Left ventricle myocardium superior (tissue), 1 donor: ENCODE measurements at regions not wholly inside any gene's neighbourhood (a gene's known extent, or its start where the extent isn't known, plus 50 kb on each side); places are given as distances from the start of the nearest gene placed in this dataset.
A peak's percentile ranks its signal among the peaks of the same experiment; 100 is the strongest.

Experiments used
- ATAC-seq: fragments of 200-7000 bp; cut with Tn5 transposase; one replicate; pipeline ENCODE4 v1.9.1; 2020; ENCODE audit warnings: mild to moderate bottlenecking, moderate library complexity
- DNase-seq: peaks from one replicate; pipeline ENCODE4 v3.0.0-alpha.2; 2020
- intact Hi-C: fragments of 100-400 bp; cut with micrococcal nuclease; formaldehyde crosslinking; loops from one replicate; pipeline ENCODE4 v1.11.0; 2022
- donor health status: DM: no; HTN: yes; CAD: no; lungs with severe emphysema.

DNA sequence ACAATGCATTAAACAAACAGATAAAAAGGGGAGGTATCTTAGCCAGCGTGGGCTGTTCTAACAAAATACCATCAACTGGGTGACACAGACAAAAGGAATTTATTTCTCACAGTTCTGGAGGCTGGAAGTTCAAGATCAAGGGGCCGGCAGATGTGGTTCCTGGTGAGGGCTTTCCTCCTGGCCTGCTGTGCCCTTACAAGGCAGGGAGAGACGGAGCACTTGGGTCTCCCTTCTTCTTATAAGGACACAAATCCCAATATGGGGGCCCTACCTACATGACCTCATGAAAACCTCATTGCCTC is 281.6 kb upstream of the KLF14 start:
- intact Hi-C loops, result no loop called here
- ATAC-seq (no peak), DNase-seq (no peak)

DNA sequence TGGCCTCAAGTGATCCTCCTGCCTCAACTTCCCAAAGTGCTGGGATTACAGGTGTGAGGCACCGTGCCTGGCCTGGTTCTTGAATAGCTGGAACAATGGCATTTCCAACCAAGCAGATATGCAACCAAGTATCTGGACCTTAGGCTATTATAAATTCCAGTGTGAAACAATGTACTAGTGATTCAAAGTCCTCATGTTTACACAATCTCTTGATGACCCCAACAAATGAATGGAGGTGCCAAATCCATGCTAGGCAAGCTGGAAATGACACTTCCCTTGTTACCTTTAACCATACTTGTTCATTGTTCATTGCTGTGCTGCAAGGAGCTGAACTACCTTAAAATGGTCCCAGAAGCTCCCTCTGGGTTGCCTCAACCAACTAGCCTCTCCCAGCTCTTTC is 282.2 kb upstream of the KLF14 start:
- DNase-seq (no peak), ATAC-seq (no peak)
- intact Hi-C loops, result no loop called here

DNA sequence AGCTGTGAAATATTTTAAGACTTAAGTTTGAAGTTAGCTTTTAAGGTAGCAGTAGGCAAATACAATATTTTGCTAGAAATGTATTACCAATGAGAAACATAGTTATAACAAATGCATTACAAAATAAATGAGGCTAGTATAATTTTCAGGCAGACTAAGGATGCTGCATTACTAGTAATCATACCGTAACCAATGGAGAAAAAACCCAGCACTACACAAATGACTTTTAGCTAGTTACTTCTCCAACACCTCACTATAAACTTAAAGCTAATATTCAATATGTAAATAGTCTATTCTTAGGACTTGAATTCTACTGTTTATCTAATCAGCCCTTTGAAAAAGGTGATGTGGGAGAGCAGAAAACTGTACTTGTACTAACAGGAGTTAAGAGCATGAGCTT is 285.3 kb upstream of the KLF14 start:
- no peak for DNase-seq
- intact Hi-C loops, result no loop called here
- ATAC-seq, result no peak

DNA sequence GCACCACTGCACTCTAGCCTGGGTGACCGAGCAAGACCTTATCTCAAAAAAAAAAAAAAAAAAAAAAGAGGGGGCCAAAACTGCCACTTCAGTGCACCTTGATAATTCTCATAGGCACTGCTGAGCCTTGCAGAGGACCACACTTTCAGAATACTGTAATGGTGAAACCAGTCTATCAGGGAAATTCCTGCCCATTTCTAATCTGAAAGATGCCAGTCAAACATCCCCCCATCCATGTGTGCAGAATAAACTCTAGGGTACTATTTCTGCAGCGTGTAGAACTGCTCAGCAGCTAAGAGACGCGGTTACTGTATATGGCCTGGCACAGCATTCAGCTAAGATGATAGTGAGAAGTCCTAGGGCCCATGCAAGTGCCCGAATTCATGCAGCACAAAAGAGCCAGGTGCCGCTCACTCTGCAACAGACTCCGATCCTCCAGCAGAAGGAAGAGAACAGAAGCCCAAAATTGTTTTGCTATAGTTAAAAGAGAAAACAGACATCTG is 286.8 kb upstream of the KLF14 start:
- DNase-seq (no peak), ATAC-seq (no peak)
- intact Hi-C loops, result no loop called here

DNA sequence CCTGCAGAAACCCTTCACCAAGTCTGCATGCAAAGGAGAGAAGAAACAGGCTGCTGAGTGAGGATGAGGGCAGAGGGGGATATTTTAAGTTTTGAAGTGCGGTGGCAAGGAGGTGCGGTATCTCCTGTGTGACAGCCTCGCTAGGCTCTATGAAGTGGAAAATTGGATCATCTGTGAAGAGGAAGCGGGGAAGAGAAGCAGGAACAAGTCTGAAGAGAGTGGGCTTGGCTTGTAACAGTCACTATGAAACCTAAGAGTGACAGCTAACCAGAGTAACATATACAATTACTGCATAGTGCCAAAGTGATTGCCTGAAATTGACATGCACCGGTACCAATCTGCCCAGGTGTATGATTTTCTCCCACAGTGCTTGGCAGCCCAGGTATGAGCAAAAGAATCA is 287.5 kb upstream of the KLF14 start:
- intact Hi-C loops, result no loop called here
- DNase-seq (no peak), ATAC-seq (no peak)

DNA sequence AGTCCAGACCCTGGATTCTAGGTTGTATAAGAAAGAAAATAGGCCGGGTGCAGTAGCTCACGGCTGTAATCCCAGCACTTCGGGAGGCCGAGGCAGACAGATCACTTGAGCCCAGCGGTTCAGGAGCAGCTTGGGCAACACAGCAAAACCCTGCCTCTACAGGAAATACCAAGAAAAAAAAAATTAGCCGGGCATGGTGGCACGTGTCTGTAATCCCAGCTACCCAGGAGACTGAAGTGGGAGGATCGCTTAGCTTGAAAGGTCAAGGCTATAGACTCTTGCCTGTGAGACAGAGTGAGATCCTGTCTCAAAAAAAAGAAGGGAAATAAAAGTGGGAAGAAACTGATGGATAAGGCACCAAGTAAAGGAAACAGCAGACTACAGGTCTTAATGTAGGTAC is 287.9 kb upstream of the KLF14 start:
- intact Hi-C loops, result no loop called here
- ATAC-seq (no peak), DNase-seq (no peak)

DNA sequence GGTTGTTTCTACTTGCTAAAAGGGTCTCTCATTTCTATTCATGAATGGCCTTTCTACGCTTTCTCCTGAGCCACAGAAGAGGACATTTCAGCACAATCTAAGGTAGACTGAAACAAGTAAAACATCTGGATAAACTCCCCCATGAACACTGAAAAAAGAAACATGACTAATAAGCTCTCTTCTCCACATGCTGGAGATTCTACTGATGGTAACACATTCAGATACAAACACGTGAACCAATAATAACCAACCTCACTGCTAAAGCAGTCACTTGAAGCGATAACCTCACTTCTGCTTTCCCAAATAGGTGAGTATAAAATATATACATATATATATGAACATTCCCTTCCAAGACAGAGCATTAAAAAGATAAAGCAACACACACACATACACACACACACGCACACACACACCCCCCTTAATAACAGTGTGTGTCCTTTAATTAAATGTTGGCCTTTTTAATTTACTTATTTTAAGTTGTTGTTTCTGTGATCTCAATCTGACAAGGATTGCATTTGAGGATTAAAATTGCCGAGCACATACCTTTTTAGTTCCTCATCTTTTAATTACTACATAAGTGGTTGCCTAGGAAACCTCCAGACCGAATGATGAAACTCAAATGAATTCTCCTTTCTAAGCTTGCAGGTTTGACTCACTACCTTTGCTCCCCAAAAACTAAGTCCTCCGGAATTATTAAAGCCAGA is 292.4 kb upstream of the KLF14 start:
- no peak for ATAC-seq
- DNase-seq, result no peak
- intact Hi-C loops, result no loop called here

DNA sequence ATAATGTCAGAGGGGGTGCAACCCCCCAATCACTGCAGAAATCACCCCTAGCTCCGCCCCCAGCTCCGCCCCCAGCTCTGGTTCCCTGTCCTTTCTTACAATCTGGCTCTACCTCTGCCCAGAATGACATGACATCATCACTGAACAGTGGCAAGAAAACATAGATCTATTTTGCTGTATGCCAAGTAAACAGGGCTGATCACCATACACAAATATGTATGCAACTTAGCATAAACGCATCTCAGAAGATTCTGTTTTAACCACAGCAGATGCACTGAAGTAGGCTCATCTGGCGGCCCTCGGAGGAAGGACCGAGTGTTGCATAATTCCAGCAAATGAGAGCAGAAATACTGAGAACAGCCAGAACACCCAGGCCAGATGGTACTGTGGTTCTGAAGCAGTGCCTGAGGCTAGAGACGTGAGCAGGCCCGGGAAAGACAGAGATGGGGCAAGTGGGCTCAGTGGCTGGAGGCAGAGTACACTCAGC is 293.3 kb upstream of the KLF14 start:
- DNase-seq (peak; percentile 52), ATAC-seq (peak; percentile 82)
- intact Hi-C loops, result no loop called here

DNA sequence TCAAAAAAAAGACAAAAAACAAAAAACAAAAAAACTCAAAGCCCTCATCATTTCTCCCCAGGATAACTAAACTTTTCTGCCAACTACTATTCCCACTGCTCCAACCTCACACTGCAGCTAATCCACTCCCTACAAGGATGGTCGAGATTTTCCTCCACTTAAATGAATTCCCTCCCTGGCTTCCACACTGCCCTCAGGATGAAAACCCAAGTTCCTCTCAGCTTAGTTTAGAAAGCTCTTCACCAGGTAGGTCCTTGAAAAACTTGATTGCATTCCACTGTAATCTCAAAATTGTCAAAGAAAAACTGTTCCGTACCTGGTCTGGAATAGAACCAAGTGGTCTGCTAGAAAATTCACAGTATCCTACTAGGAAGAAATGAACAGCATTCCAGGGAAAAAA is 294.3 kb upstream of the KLF14 start:
- ATAC-seq (no peak), DNase-seq (no peak)
- intact Hi-C loops, result no loop called here

DNA sequence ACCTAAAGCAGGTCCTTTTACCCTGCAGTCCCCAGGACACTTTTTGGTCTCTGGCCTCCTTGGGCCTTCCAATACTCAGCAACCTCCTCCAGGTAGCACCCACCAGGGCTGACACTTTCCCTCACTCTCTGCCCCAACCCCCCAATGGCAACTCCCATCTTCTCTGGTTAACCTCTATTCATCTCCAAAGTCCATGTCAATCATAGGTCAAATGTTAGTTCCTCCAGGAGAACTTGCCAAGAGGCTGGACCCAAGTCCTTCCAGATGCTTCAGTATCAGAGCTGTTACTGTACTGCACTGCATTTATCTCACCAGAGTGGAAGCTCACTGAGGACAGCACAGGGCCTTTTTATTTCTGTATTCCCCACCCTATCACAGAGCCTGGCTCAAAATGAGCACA is 295.0 kb upstream of the KLF14 start:
- intact Hi-C loops, result no loop called here
- ATAC-seq (no peak), DNase-seq (no peak)

DNA sequence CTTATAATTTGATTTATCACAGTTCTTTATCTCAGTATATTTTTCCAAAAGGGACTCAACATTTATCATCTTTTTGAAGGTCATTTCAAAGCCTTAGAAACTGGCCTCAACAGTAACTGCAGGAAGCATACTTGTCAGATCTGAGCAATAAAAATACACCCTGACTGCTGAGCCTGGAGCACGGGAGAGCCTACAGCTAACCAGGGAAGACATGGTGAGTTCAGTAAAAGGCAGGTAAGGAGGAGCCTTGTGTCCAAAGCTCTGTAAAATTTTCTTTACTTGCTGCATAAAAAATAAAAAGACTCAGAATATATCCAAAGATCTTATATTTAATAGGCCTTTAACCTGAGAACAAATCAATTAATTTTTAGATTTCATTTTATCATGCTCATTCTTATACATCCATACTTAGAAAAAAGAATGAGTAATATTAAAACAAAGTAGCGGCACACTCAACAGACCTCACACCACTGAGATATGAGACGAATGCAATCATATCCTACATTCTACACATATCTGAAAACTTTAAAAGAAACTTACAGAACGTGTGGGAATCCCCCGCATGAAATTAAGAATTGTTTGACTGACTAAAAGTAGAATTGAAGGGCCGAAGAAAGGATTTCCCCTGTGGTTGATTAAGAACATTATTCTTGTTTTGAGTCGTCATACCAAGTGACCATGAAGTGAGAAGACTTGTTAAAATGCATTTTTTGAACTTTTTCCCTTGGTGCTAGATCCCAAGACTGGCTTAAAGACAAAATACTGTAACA is 296.4 kb upstream of the MKLN1 start:
- DNase-seq (no peak), ATAC-seq (no peak)
- intact Hi-C loops, result loop anchor here (10.0 kb wide), 1 partner anchor 136 kb away; no protein-coding TSS in a partner anchor

DNA sequence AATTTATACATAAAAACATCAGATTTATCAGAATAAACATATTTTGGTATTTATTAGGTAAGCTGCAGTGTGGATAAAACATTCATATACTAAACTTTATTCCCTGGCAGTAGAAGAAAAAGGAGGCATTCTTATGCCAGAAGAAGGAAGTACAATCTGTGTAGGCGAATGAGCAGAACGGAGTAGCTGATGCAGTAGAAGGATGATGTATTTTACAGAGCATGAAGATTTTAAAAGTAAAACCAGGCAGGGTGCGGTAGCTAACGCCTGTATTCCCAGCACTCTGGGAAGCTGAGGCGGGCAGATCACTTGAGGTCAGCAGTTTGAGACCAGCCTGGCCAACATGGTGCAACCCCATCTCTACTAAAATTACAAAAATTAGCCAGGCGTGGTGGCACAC is 294.9 kb upstream of the MKLN1 start:
- no peak for ATAC-seq
- DNase-seq, result no peak
- intact Hi-C loops, result loop anchor here (10.0 kb wide), 1 partner anchor 138 kb away; no protein-coding TSS in a partner anchor

DNA sequence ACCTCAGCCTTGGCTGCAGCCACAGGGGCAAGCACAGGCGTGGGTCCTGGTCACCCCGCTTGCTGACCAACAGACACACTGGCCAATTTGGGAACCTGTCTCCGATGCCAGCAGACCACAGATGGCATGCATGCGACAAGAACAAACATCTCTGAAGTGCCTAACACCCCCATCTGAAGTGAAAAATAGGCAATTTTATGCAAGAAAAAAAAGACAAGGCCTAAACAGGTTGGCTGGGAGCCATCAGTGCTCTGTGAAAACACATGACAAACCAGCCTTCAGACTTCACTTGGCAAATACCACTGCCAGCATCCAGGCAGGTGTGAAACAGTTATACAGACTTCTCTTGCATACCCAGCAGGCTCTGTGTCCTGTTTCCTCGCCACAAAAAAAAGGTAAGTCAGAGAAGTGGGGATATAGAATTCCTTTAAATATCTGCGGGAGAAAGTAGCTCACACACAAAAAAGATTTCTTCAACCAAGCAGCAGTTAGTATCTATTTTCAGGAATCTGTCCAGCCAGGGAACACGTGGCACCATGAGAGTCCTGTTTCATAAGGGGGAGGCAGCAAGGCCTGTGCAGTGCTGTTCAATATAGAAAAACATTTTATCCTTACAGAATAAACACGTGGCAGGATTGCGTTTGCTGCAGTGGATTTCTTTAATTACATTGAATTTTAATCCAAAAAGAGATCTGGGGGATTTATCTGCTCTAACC is 293.4 kb upstream of the MKLN1 start:
- DNase-seq, result no peak
- peak; percentile 60 for ATAC-seq
- intact Hi-C loops, result loop anchor here (10.0 kb wide), 1 partner anchor 140 kb away; no protein-coding TSS in a partner anchor

DNA sequence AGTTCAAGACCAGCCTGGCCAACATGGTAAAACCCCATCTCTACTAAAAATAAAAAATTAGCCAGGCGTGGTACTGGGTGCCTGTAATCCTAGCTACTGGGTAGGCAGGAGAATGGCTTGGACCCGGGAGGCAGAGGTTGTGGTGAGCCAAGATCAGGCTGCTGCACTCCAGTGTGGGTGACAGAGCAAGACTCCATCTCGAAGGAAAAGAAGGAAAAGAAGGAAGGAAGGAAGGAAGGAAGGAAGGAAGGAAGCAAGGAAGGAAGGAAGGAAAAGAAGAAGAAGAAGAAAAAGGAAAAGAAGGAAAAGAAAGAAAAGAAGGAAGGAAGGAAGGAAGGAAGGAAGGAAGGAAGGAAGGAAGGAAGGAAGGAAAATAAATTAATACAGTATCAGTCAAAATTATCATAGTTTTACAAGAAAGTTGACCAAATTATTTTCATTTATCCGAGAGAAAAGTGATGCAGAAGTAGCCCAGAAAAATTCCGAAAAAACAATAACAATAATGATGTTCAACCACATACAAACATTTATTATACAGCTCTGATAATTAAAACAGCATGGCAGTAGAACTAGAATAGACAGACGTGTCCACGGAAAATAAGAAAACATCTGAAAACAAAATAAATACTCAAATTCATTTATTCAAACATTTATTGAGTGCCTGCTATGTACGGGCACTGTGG is 292.4 kb upstream of the MKLN1 start:
- intact Hi-C loops, result loop anchor here (10.0 kb wide), 1 partner anchor 140 kb away; no protein-coding TSS in a partner anchor
- DNase-seq (no peak), ATAC-seq (no peak)

DNA sequence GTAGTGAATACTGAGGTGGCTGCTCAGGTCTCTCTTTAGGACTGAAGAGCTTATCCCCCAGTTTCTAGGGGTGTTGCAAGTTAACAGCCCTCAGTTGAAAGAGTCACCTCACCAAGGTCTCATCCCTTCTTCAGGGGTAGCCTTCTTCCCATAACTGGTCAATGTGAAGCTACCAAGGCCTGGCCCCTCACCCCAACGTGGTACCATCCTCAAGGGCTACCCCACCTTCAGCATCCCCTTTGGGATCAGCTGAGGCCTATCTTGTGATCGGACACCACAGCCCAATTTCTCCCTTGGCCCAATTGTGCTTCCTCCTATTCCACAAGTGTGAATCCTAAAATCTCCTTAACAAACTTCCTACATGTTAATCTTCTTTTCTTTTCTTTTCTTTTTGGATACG is 289.5 kb upstream of the MKLN1 start:
- DNase-seq, result no peak
- ATAC-seq, result no peak
- intact Hi-C loops, result loop anchor here (10.0 kb wide), 1 partner anchor 143 kb away; no protein-coding TSS in a partner anchor

DNA sequence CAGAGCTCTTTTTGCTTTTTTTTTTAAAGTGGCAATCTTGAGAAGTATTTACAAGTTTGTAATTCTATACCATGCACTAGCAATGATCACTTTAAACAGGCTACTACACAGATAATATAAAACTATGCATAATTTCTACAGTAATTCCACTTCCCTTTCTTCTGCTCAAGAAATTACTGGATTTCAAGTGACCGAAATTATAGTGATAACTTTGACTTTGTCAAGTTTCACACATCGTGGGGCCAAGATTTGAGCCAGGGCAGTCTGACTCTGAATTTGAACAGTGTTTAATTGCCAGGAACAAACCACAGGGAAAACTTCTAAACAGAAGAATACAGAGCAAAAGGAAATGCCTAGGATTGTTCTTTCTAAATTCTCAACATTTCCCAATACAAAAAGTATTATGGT is 288.3 kb upstream of the MKLN1 start:
- ATAC-seq, result peak; percentile 17
- no peak for DNase-seq
- intact Hi-C loops, result loop anchor here (10.0 kb wide), 1 partner anchor 145 kb away; no protein-coding TSS in a partner anchor

DNA sequence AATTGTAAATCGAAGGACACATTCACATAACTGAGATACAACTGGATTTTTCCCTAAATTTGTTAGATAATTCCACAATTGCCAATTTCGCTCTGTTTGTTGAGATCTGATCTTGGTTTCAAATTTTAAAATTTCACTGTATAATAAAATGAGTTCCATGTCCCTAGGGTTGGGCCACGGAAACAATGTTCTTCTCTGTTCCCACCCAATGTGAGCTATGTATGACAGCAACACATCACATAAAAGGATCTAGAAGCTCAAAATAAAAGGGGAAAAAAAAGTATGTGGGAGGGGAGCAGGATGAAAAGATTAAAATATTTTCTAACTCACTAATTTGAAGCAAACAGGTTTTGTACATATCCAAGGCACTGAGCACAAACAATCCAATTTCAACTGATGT is 287.8 kb upstream of the MKLN1 start:
- intact Hi-C loops, result loop anchor here (2.0 to 10.0 kb wide), 2 partner anchors 57 to 145 kb away; no protein-coding TSS in a partner anchor
- DNase-seq (no peak), ATAC-seq (peak; percentile 29)

DNA sequence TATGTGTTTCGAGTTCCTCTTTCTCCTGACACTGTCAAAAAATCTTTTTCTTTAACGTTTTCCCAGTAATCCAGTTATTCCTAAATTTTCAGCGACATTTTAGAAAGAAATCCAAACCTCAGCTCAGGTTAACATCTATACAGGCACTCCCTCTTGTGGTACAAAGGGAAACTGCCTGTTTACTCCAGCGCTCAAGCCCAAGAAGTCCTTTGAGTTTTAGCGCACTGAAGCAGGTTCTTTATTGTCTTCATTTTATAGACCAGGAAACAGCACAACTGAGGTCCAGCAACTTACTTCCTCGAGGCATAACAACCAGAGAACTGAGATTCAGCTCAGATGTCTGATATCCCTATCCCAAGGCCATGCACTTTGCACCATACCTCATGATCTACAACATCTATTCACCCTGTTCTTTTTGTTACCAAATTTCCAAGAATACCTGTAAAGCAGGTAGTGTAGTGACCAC is 287.2 kb upstream of the MKLN1 start:
- ATAC-seq, result peak; percentile 64
- intact Hi-C loops, result loop anchor here (2.0 kb wide), 1 partner anchor 58 kb away; no protein-coding TSS in a partner anchor
- DNase-seq, result no peak
